ENCODE measurements at regions not wholly inside any gene's neighbourhood (a gene's known extent, or its start where the extent isn't known, plus 50 kb on each side); places are given as distances from the start of the nearest gene placed in this dataset.

- ATAC-seq, result no peak
- Mint-ChIP-seq H3K9me3 (peaks cover 7% of the 10 kb centered on the region), H3K4me3 (no peak overlapping the region), H3K27ac (no peak overlapping the region), H3K27me3 (ENCODE audit: low read depth) (no peaks in the 10 kb centered on the region), H3K36me3 (peaks cover 8% of the 10 kb centered on the region), H3K4me1 (0 out of 2 replicates have a peak, but pooled peaks cover 3% of the 10 kb centered on the region)
- TF ChIP-seq IRF2 (CRISPR knock-in tag; IDR thresholded peaks at IDR 0.05; ENCODE audit: borderline replicate concordance, low read depth), result no peak
- no peak for TF ChIP-seq RELA (CRISPR knock-in tag; IDR thresholded peaks at IDR 0.05; ENCODE audit: borderline replicate concordance)
- no peak for TF ChIP-seq JUN (CRISPR knock-in tag; IDR thresholded peaks at IDR 0.05)
- no peak for TF ChIP-seq NFYB (CRISPR knock-in tag; conservative IDR thresholded peaks at IDR 0.05; ENCODE audit: low read depth)
- no peak for TF ChIP-seq NFATC4 (CRISPR knock-in tag; IDR thresholded peaks at IDR 0.05)
- TF ChIP-seq ZNF219 (CRISPR knock-in tag; IDR thresholded peaks at IDR 0.05; ENCODE audit: borderline replicate concordance), result no peak
- no peak for TF ChIP-seq FOXP1 (CRISPR knock-in tag; IDR thresholded peaks at IDR 0.05; ENCODE audit: borderline replicate concordance)
- no peak for TF ChIP-seq FOXP4 (CRISPR knock-in tag; IDR thresholded peaks at IDR 0.05)
- TF ChIP-seq SMAD4 (CRISPR knock-in tag; IDR thresholded peaks at IDR 0.05), result no peak
- TF ChIP-seq GTF2I (CRISPR knock-in tag; conservative IDR thresholded peaks at IDR 0.05), result no peak
- no peak for TF ChIP-seq FOXK1 (CRISPR knock-in tag; IDR thresholded peaks at IDR 0.05)
- TF ChIP-seq IRF1 (CRISPR knock-in tag; IDR thresholded peaks at IDR 0.05), result no peak
- TF ChIP-seq CDX4 (CRISPR knock-in tag; IDR thresholded peaks at IDR 0.05; ENCODE audit: borderline replicate concordance), result no peak
- no peak for TF ChIP-seq AFF4 (CRISPR knock-in tag; IDR thresholded peaks at IDR 0.05; ENCODE audit: borderline replicate concordance)
- TF ChIP-seq STAT6 (CRISPR knock-in tag; conservative IDR thresholded peaks at IDR 0.05; ENCODE audit: low read depth), result no peak
- no peak for DNase-seq (ENCODE audit: low spot score)
- CTCF ChIA-PET, result no interaction called here
- POLR2A ChIA-PET, result no interaction called here
Measured at GRCh38 chr12:125386652-125387051, 321.4 kb downstream of the AACS start.

GRCh38 chr12:125387206-125387605, 322.0 kb downstream of the AACS start:
- ChIA-PET POLR2A (interaction anchor here (0.9 kb wide), 1 partner anchor 16 kb away, joined by 3 read pairs; no protein-coding TSS in a partner anchor), CTCF (no interaction called here)
- DNase-seq (ENCODE audit: low spot score) (no peak), ATAC-seq (no peak)
- Mint-ChIP-seq H3K4me1 (0 out of 2 replicates have a peak, but pooled peaks cover 3% of the 10 kb centered on the region), H3K9me3 (peaks cover 7% of the 10 kb centered on the region), H3K4me3 (no peak overlapping the region), H3K36me3 (peaks cover 8% of the 10 kb centered on the region), H3K27me3 (ENCODE audit: low read depth) (no peaks in the 10 kb centered on the region), H3K27ac (no peak overlapping the region)
- TF ChIP-seq KAT7 (CRISPR knock-in tag; IDR thresholded peaks at IDR 0.05; ENCODE audit: borderline replicate concordance), result no peak
- TF ChIP-seq E2F4 (CRISPR knock-in tag; IDR thresholded peaks at IDR 0.05; ENCODE audit: borderline replicate concordance, low read depth), result no peak
- TF ChIP-seq ATF1 (CRISPR knock-in tag; IDR thresholded peaks at IDR 0.05), result no peak
- TF ChIP-seq USF2 (CRISPR knock-in tag; IDR thresholded peaks at IDR 0.05), result no peak
- TF ChIP-seq ZMAT4 (CRISPR knock-in tag; IDR thresholded peaks at IDR 0.05), result no peak
